ENCODE measurements at regions not wholly inside any gene's neighbourhood (a gene's known extent, or its start where the extent isn't known, plus 50 kb on each side); places are given as distances from the start of the nearest gene placed in this dataset.

- in situ Hi-C loops (cut with MboI; ENCODE audit: low sequenced_read_pairs, unreplicated experiment) = no loop called here
- no peak for DNase-seq (ENCODE audit: low spot score)
- no peak for TF ChIP-seq CTCF (IDR thresholded peaks at IDR 0.05; ENCODE audit: borderline replicate concordance, control extremely low read depth, extremely low read depth, insufficient read depth, missing control alignments)
These were observed 221.9 kb downstream of the ATG4C start for GRCh38 chr1:63005812-63006211.

- no peak for DNase-seq (ENCODE audit: low spot score)
- in situ Hi-C loops (cut with MboI; ENCODE audit: low sequenced_read_pairs, unreplicated experiment) = no loop called here
- TF ChIP-seq CTCF (IDR thresholded peaks at IDR 0.05; ENCODE audit: borderline replicate concordance, control extremely low read depth, extremely low read depth, insufficient read depth, missing control alignments) = no peak
These were observed 225.5 kb downstream of the ATG4C start for GRCh38 chr1:63009421-63009820.

- no peak for TF ChIP-seq CTCF (IDR thresholded peaks at IDR 0.05; ENCODE audit: borderline replicate concordance, control extremely low read depth, extremely low read depth, insufficient read depth, missing control alignments)
- in situ Hi-C loops (cut with MboI; ENCODE audit: low sequenced_read_pairs, unreplicated experiment) = no loop called here
- DNase-seq (ENCODE audit: low spot score) = no peak
These were observed 227.2 kb downstream of the ATG4C start for GRCh38 chr1:63010913-63011660.

GRCh38 chr1:63012339-63012738 is 228.4 kb downstream of the ATG4C start:
- no peak for TF ChIP-seq CTCF (IDR thresholded peaks at IDR 0.05; ENCODE audit: borderline replicate concordance, control extremely low read depth, extremely low read depth, insufficient read depth, missing control alignments)
- in situ Hi-C loops (cut with MboI; ENCODE audit: low sequenced_read_pairs, unreplicated experiment) = no loop called here
- no peak for DNase-seq (ENCODE audit: low spot score)

GRCh38 chr1:63014267-63014666 is 230.3 kb downstream of the ATG4C start:
- TF ChIP-seq CTCF (IDR thresholded peaks at IDR 0.05; ENCODE audit: borderline replicate concordance, control extremely low read depth, extremely low read depth, insufficient read depth, missing control alignments) = no peak
- DNase-seq (ENCODE audit: low spot score) = no peak
- in situ Hi-C loops (cut with MboI; ENCODE audit: low sequenced_read_pairs, unreplicated experiment) = no loop called here

GRCh38 chr1:63022319-63022718 is 238.4 kb downstream of the ATG4C start:
- in situ Hi-C loops (cut with MboI; ENCODE audit: low sequenced_read_pairs, unreplicated experiment) = no loop called here

More at GRCh38 chr1:63022319-63022718, 238.4 kb downstream of the ATG4C start:
- no peak for DNase-seq (ENCODE audit: low spot score)
- no peak for TF ChIP-seq CTCF (IDR thresholded peaks at IDR 0.05; ENCODE audit: borderline replicate concordance, control extremely low read depth, extremely low read depth, insufficient read depth, missing control alignments)

All from GM13976 (cell line).